GM06990 (cell line): ENCODE measurements at regions not wholly inside any gene's neighbourhood (a gene's known extent, or its start where the extent isn't known, plus 50 kb on each side); places are given as distances from the start of the nearest gene placed in this dataset.

Experiments
- DNase-seq: peaks from one replicate; pipeline ENCODE4 v3.0.0-alpha.2; 2011; ENCODE audit not compliant: insufficient read length; ENCODE audit errors: extremely low read depth
- H3K27me3 ChIP-seq: replicated peaks from 2 replicates; pipeline ENCODE4 v1.6.0; 2011; ENCODE audit warnings: low read length; ENCODE audit not compliant: control insufficient read depth, insufficient read depth
- H3K36me3 ChIP-seq: 2 replicates; pipeline ENCODE4 v1.5.1; 2011; ENCODE audit warnings: low read length; ENCODE audit not compliant: control insufficient read depth, insufficient read depth
- H3K4me3 ChIP-seq: replicated peaks from 2 replicates; pipeline ENCODE4 v1.5.1; 2011; ENCODE audit warnings: low read depth, mild to moderate bottlenecking, control low read depth, low read length
- CTCF ChIP-seq: IDR thresholded peaks from 2 replicates; pipeline ENCODE4 v1.5.1; 2011; ENCODE audit warnings: low read length, control low read depth, mild to moderate bottlenecking, inconsistent platforms; ENCODE audit not compliant: insufficient read depth, poor library complexity, severe bottlenecking

DNA sequence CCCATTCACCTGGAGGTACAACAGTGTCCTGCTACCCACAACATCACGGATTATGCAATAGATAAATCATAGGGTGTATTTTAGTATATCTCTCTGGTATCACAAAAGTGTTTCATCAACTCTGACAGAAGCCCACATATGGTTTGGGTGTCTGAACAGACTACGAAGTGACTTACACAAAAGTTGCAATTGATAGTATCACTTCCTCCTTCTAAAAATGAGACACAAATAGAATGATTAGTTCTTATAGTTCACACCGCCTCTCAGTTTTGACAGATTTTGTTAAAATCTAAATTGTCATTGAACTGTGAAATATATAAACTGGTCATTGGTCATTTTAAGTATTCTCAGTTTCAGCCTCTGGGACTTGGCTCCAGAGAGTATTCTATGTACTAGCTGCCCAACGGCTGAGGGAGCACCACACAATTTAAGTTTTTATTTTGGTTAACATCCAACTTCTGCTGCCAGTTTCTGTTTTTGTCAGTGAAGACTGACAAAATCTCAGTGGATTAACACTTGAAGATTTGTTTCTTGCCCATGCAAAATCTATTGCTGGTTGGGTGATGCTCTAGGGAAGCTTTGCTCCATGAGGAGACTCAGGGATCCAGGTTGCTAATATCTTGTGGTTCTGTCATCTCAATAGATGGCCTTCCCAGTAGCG, 113.8 kb upstream of the PUDP start:
- no peak for TF ChIP-seq CTCF
- DNase-seq, result peak; percentile 76

DNA sequence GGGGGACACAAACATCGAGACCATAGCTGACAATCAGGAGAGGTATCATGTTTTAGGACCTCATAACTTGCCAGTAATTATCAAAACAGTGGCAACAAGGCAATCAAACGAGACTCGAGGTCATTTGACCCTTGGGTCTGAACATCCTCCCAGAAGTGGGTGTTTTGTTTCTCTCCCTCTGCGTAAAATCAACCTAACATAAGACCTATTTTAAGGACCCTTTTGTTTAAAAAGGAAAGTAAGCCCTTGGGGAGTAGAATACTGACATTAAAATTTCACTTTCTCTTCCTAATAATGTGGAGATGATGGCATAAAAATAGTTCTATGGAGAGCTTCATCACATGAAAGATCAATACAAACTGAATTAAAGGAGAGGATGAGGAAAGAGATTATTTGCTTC, 106.2 kb upstream of the PUDP start:
- Histone ChIP-seq H3K4me3 (no peak overlapping the region), H3K36me3 (no peaks in the 10 kb centered on the region), H3K27me3 (no peaks in the 10 kb centered on the region)
- peak; percentile 11 for DNase-seq
- no peak for TF ChIP-seq CTCF

More for the DNA sequence above, 113.8 kb upstream of the PUDP start:
- H3K4me3 ChIP-seq, result no peak overlapping the region
- no peaks in the 10 kb centered on the region for H3K36me3 ChIP-seq
- H3K27me3 ChIP-seq, result no peaks in the 10 kb centered on the region

- no peaks in the 10 kb centered on the region for H3K36me3 ChIP-seq
These were observed 105.6 kb upstream of the PUDP start for GRCh38 chrX:7253565-7253964.

DNA sequence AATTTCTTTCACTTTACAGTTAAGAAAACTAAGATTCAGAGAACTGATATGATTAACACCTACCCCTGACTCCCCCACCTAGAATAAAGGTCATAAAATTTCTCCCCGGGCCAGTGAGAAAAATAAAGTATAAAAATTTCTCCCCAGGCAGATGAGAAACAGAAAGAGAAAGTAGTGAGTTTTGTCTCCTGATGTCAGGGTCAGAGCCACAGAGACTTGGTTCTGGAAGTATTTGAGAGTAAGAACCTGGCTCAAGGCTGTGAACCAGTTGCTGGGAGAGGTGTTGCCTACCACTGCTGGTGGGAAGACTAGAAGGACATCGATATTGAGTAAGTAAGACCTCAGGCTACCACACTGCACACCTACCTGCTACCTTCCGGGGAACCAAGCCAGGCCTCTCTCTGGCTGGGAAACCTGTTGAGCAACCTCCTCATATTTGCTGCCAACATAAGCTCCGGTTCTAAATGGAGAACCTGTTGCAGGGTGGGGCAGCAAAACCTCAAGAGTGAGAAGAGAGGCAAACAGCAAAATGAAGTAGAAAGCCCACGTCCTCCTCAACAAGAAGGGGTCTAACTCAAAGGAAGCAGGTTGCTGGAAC, 104.2 kb upstream of the PUDP start:
- H3K36me3 ChIP-seq, result no peaks in the 10 kb centered on the region
- TF ChIP-seq CTCF, result no peak
- no peak for DNase-seq
- no peak overlapping the region for H3K4me3 ChIP-seq
- no peaks in the 10 kb centered on the region for H3K27me3 ChIP-seq

More at GRCh38 chrX:7253565-7253964, 105.6 kb upstream of the PUDP start:
- Histone ChIP-seq H3K27me3 (no peaks in the 10 kb centered on the region), H3K4me3 (no peak overlapping the region)
- TF ChIP-seq CTCF, result no peak
- no peak for DNase-seq

GRCh38 chrX:7247346-7247745, 99.4 kb upstream of the PUDP start:
- DNase-seq, result no peak
- no peak overlapping the region for H3K4me3 ChIP-seq
- no peak for TF ChIP-seq CTCF
- H3K36me3 ChIP-seq, result no peaks in the 10 kb centered on the region
- H3K27me3 ChIP-seq, result no peaks in the 10 kb centered on the region
